Astrocyte (in vitro differentiated cells and primary cell): ENCODE measurements at regions not wholly inside any gene's neighbourhood (a gene's known extent, or its start where the extent isn't known, plus 50 kb on each side); places are given as distances from the start of the nearest gene placed in this dataset.

Source experiments
- DNase-seq: peaks from one replicate; pipeline ENCODE4 v3.0.0-alpha.2; 2010; ENCODE audit warnings: low read depth
- FAIRE-seq: peaks from 2 replicates; lab custom pipeline; 2011; peaks lifted over from hg19 to GRCh38; lab: Jason Lieb, UNC
- H2AFZ ChIP-seq: 2 replicates; pipeline ENCODE4 v1.6.0; 2012; ENCODE audit warnings: low read depth, low read length, inconsistent platforms
- H3K27ac ChIP-seq: 2 replicates; pipeline ENCODE4 v1.5.1; 2011; ENCODE audit warnings: low read depth, low read length, inconsistent platforms
- H3K27me3 ChIP-seq: 2 replicates; pipeline ENCODE4 v1.6.0; 2011; ENCODE audit warnings: low read length, inconsistent platforms; ENCODE audit not compliant: insufficient read depth
- H3K36me3 ChIP-seq: 2 replicates; pipeline ENCODE4 v1.5.1; 2011; ENCODE audit warnings: low read length, inconsistent platforms; ENCODE audit not compliant: insufficient read depth
- H3K4me1 ChIP-seq: 2 replicates; pipeline ENCODE4 v1.5.1; 2011; ENCODE audit warnings: low read length, inconsistent platforms; ENCODE audit not compliant: insufficient read depth
- H3K4me2 ChIP-seq: 2 replicates; pipeline ENCODE4 v1.6.0; 2012; ENCODE audit warnings: low read length, inconsistent platforms
- H3K4me3 ChIP-seq: 2 replicates; pipeline ENCODE4 v1.5.1; 2011; ENCODE audit warnings: low read depth, mild to moderate bottlenecking, low read length, inconsistent platforms; ENCODE audit not compliant: insufficient read depth
- H3K79me2 ChIP-seq: 2 replicates; pipeline ENCODE4 v1.6.0; 2012; ENCODE audit warnings: mild to moderate bottlenecking, low read length, inconsistent platforms; ENCODE audit not compliant: insufficient read depth
- H3K9ac ChIP-seq: 2 replicates; pipeline ENCODE4 v1.6.0; 2012; ENCODE audit warnings: mild to moderate bottlenecking, low read length, inconsistent platforms
- H3K9me3 ChIP-seq: 2 replicates; pipeline ENCODE4 v1.5.1; 2012; ENCODE audit warnings: low read depth, mild to moderate bottlenecking, low read length, inconsistent platforms; ENCODE audit not compliant: insufficient read depth
- H4K20me1 ChIP-seq: 2 replicates; pipeline ENCODE4 v1.6.0; 2012; ENCODE audit warnings: low read length, inconsistent platforms; ENCODE audit not compliant: insufficient read depth
- H3K27ac Mint-ChIP-seq: one replicate; pipeline ENCODE4 v1.8.0; 2021; ENCODE audit warnings: mild to moderate bottlenecking, mixed read lengths; ENCODE audit not compliant: unreplicated experiment
- H3K27me3 Mint-ChIP-seq: one replicate; pipeline ENCODE4 v1.8.0; 2021; ENCODE audit warnings: low read depth, mixed read lengths; ENCODE audit not compliant: unreplicated experiment
- H3K36me3 Mint-ChIP-seq: one replicate; pipeline ENCODE4 v1.8.0; 2021; ENCODE audit warnings: low read depth, mixed read lengths; ENCODE audit not compliant: unreplicated experiment
- H3K4me1 Mint-ChIP-seq: one replicate; pipeline ENCODE4 v1.8.0; 2021; ENCODE audit warnings: low read depth, mixed read lengths; ENCODE audit not compliant: unreplicated experiment
- H3K4me3 Mint-ChIP-seq: one replicate; pipeline ENCODE4 v1.8.0; 2021; ENCODE audit warnings: mild to moderate bottlenecking, moderate library complexity, mixed read lengths; ENCODE audit not compliant: unreplicated experiment
- H3K9me3 Mint-ChIP-seq: one replicate; pipeline ENCODE4 v1.8.0; 2021; ENCODE audit warnings: mild to moderate bottlenecking, mixed read lengths; ENCODE audit not compliant: unreplicated experiment
- CTCF ChIP-seq: IDR thresholded peaks from 2 replicates; pipeline ENCODE4 v1.5.1; 2011; ENCODE audit warnings: low read depth, mild to moderate bottlenecking, inconsistent platforms, low read length, moderate library complexity; ENCODE audit not compliant: insufficient read depth
- EZH2 ChIP-seq: IDR thresholded peaks from 2 replicates; pipeline ENCODE4 v1.6.1; 2012; ENCODE audit warnings: mild to moderate bottlenecking, low read length, inconsistent platforms; ENCODE audit not compliant: insufficient read depth

- no peak overlapping the region for H3K27ac Mint-ChIP-seq
- no peaks in the 10 kb centered on the region for H3K79me2 ChIP-seq
- no peak overlapping the region for H3K9ac ChIP-seq
- H3K36me3 Mint-ChIP-seq: no peaks in the 10 kb centered on the region
- no peaks in the 10 kb centered on the region for H3K36me3 ChIP-seq
- no peak overlapping the region for H3K4me3 ChIP-seq
- H3K9me3 ChIP-seq: no peaks in the 10 kb centered on the region
- peaks cover 3% of the 10 kb centered on the region for H3K9me3 Mint-ChIP-seq
- H3K4me1 ChIP-seq: no peaks in the 10 kb centered on the region
- H4K20me1 ChIP-seq: no peaks in the 10 kb centered on the region
- H3K4me1 Mint-ChIP-seq: no peaks in the 10 kb centered on the region
- TF ChIP-seq CTCF (no peak), EZH2 (no peak)
- H3K27me3 Mint-ChIP-seq: peaks cover 7% of the 10 kb centered on the region
- no peak overlapping the region for H3K4me2 ChIP-seq
- DNase-seq: no peak
- no peak overlapping the region for H2AFZ ChIP-seq
- FAIRE-seq: no peak
- no peaks in the 10 kb centered on the region for H3K27me3 ChIP-seq
- H3K27ac ChIP-seq: no peak overlapping the region
- H3K4me3 Mint-ChIP-seq: no peak overlapping the region
Measured at GRCh38 chr2:106735807-106736206, 150.2 kb downstream of the ST6GAL2 start.

- no peaks in the 10 kb centered on the region for H3K36me3 ChIP-seq
- no peaks in the 10 kb centered on the region for H4K20me1 ChIP-seq
- H3K27me3 ChIP-seq: no peaks in the 10 kb centered on the region
- no peak for DNase-seq
- no peak overlapping the region for H3K4me3 ChIP-seq
- H3K27me3 Mint-ChIP-seq: peaks cover 7% of the 10 kb centered on the region
- H3K36me3 Mint-ChIP-seq: no peaks in the 10 kb centered on the region
- H3K27ac ChIP-seq: no peak overlapping the region
- H2AFZ ChIP-seq: no peak overlapping the region
- no peaks in the 10 kb centered on the region for H3K4me1 Mint-ChIP-seq
- H3K79me2 ChIP-seq: no peaks in the 10 kb centered on the region
- no peak overlapping the region for H3K27ac Mint-ChIP-seq
- H3K4me2 ChIP-seq: no peak overlapping the region
- H3K9me3 Mint-ChIP-seq: peaks cover 3% of the 10 kb centered on the region
- no peak for FAIRE-seq
- H3K4me3 Mint-ChIP-seq: no peak overlapping the region
- TF ChIP-seq CTCF (no peak), EZH2 (no peak)
- no peak overlapping the region for H3K9ac ChIP-seq
- no peaks in the 10 kb centered on the region for H3K9me3 ChIP-seq
- no peaks in the 10 kb centered on the region for H3K4me1 ChIP-seq
Measured at GRCh38 chr2:106736221-106736620, 149.7 kb downstream of the ST6GAL2 start.

- Mint-ChIP-seq H3K9me3 (no peaks in the 10 kb centered on the region), H3K4me1 (peaks cover 5% of the 10 kb centered on the region)
- TF ChIP-seq CTCF (no peak), EZH2 (no peak)
Measured at GRCh38 chr2:106745468-106745867, 140.5 kb downstream of the ST6GAL2 start.

More at GRCh38 chr2:106745468-106745867, 140.5 kb downstream of the ST6GAL2 start:
- Histone ChIP-seq H3K4me3 (no peak overlapping the region), H3K9me3 (no peaks in the 10 kb centered on the region), H3K4me2 (no peak overlapping the region), H3K27ac (no peak overlapping the region), H3K36me3 (no peaks in the 10 kb centered on the region), H4K20me1 (no peaks in the 10 kb centered on the region), H3K4me1 (no peaks in the 10 kb centered on the region), H3K27me3 (no peaks in the 10 kb centered on the region), H3K79me2 (no peaks in the 10 kb centered on the region), H3K9ac (no peak overlapping the region), H2AFZ (no peak overlapping the region)
- no peak for DNase-seq
- Mint-ChIP-seq H3K27ac (no peak overlapping the region), H3K27me3 (peaks cover 6% of the 10 kb centered on the region), H3K4me3 (no peak overlapping the region), H3K36me3 (no peaks in the 10 kb centered on the region)
- no peak for FAIRE-seq
